Fibroblast of lung (primary cell): ENCODE measurements at regions not wholly inside any gene's neighbourhood (a gene's known extent, or its start where the extent isn't known, plus 50 kb on each side); places are given as distances from the start of the nearest gene placed in this dataset.
"Not testable (repeated sequence)": the region's sequence is repeated elsewhere in the genome, so short reads cannot be mapped to it uniquely, and the experiment has no call there.

Source experiments
- DNase-seq, 2 donors: peaks; one replicate each; pipeline versions ENCODE4 v3.0.0 to v3.0.0-alpha.2; 2010; ENCODE audit warnings: low read depth in 2 of 2
- H2AFZ ChIP-seq: 2 replicates; pipeline ENCODE4 v1.5.1; 2012; ENCODE audit warnings: low read length, control low read depth, inconsistent platforms
- H3K27ac ChIP-seq: 2 replicates; pipeline ENCODE4 v1.5.1; 2011; ENCODE audit warnings: low read length, control low read depth; ENCODE audit not compliant: insufficient read depth
- H3K27me3 ChIP-seq: 2 replicates; pipeline ENCODE4 v1.5.1; 2011; ENCODE audit warnings: mild to moderate bottlenecking, low read length; ENCODE audit not compliant: control insufficient read depth, insufficient read depth
- H3K36me3 ChIP-seq: 2 replicates; pipeline ENCODE4 v1.5.1; 2011; ENCODE audit warnings: low read length; ENCODE audit not compliant: control insufficient read depth, insufficient read depth
- H3K4me1 ChIP-seq: 2 replicates; pipeline ENCODE4 v1.5.1; 2011; ENCODE audit warnings: low read length; ENCODE audit not compliant: control insufficient read depth, insufficient read depth; ENCODE audit errors: extremely low read depth
- H3K4me2 ChIP-seq: 2 replicates; pipeline ENCODE4 v1.5.1; 2011; ENCODE audit warnings: low read length, control low read depth; ENCODE audit not compliant: insufficient read depth; ENCODE audit errors: extremely low read depth
- H3K4me3 ChIP-seq, 4 experiments: fragments of 200-600 bp in 1 of 4; sonication (generic) in 1 of 4; replicated peaks in 1 of 4; 2 replicates each; pipeline ENCODE4 v1.5.1; 2011 to 2016; ENCODE audit warnings: low read length in 4 of 4, low read depth in 3 of 4, mild to moderate bottlenecking in 3 of 4, control low read depth in 2 of 4, inconsistent platforms in 1 of 4, mixed read lengths in 1 of 4; ENCODE audit not compliant: insufficient read depth in 1 of 4; ENCODE audit errors: control extremely low read depth in 1 of 4
- H3K79me2 ChIP-seq: 2 replicates; pipeline ENCODE4 v1.5.1; 2012; ENCODE audit warnings: mild to moderate bottlenecking, low read length, inconsistent platforms; ENCODE audit not compliant: control insufficient read depth, insufficient read depth
- H3K9ac ChIP-seq: 2 replicates; pipeline ENCODE4 v1.5.1; 2011; ENCODE audit warnings: mild to moderate bottlenecking, low read length, control low read depth; ENCODE audit not compliant: insufficient read depth
- H3K9me3 ChIP-seq: 2 replicates; pipeline ENCODE4 v1.5.1; 2012; ENCODE audit warnings: low read depth, low read length; ENCODE audit not compliant: control insufficient read depth, insufficient read depth
- H4K20me1 ChIP-seq: 2 replicates; pipeline ENCODE4 v1.5.1; 2011; ENCODE audit warnings: low read length; ENCODE audit not compliant: control insufficient read depth, insufficient read depth; ENCODE audit errors: extremely low read depth
- EZH2 ChIP-seq: IDR thresholded peaks from 2 replicates; pipeline ENCODE4 v1.5.1; 2012; ENCODE audit warnings: low read length, control low read depth, mild to moderate bottlenecking; ENCODE audit errors: missing control alignments
- TF ChIP-seq, protein P1 (sequence below), 2 donors: IDR thresholded peaks in 1 of 2; conservative IDR thresholded peaks in 1 of 2; 1 replicate in 1 of 2; 2 replicates in 1 of 2; pipeline ENCODE4 v1.5.1; 2011 to 2012; ENCODE audit warnings: low read length in 2 of 2, control low read depth in 1 of 2, inconsistent platforms in 1 of 2, low read depth in 1 of 2, mild to moderate bottlenecking in 1 of 2

DNA sequence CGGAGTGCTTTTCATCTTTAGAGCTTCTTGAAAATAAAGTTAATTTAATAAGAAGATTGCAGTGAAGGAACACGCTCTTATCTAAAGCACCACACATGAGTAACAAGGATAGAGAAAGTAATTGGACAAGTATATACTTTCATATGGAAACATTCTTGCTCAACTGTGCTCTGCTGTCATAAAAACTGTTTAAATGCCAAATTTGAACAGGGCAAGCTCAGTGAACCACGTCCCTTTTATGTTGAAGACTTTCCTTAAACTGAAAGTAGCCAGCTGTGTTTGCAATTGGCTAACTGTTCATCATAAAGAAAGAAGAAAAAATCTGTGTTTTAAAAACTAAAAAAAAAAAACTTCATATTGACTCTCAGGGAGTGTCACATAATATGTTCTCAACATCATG, 1610.7 kb upstream of the C9orf72 start:
- Histone ChIP-seq H2AFZ (no peak overlapping the region), H3K9ac (no peak overlapping the region), H3K27ac (no peak overlapping the region), H3K4me2 (no peak overlapping the region), H3K36me3 (no peaks in the 10 kb centered on the region), H3K4me1 (no peaks in the 10 kb centered on the region), H4K20me1 (no peaks in the 10 kb centered on the region), H3K4me3 (no peak overlapping the region), H3K27me3 (no peaks in the 10 kb centered on the region), H3K79me2 (no peaks in the 10 kb centered on the region), H3K9me3 (no peaks in the 10 kb centered on the region)
- no peak for TF ChIP-seq EZH2
- TF ChIP-seq, protein P1, sequence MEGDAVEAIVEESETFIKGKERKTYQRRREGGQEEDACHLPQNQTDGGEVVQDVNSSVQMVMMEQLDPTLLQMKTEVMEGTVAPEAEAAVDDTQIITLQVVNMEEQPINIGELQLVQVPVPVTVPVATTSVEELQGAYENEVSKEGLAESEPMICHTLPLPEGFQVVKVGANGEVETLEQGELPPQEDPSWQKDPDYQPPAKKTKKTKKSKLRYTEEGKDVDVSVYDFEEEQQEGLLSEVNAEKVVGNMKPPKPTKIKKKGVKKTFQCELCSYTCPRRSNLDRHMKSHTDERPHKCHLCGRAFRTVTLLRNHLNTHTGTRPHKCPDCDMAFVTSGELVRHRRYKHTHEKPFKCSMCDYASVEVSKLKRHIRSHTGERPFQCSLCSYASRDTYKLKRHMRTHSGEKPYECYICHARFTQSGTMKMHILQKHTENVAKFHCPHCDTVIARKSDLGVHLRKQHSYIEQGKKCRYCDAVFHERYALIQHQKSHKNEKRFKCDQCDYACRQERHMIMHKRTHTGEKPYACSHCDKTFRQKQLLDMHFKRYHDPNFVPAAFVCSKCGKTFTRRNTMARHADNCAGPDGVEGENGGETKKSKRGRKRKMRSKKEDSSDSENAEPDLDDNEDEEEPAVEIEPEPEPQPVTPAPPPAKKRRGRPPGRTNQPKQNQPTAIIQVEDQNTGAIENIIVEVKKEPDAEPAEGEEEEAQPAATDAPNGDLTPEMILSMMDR (conservative IDR thresholded peaks at IDR 0.05 in 1 of 2, IDR thresholded peaks at IDR 0.05 in 1 of 2; ENCODE audit: low read depth in 1 of 2, low read length in 2 of 2): no peak
- no peak for DNase-seq

DNA sequence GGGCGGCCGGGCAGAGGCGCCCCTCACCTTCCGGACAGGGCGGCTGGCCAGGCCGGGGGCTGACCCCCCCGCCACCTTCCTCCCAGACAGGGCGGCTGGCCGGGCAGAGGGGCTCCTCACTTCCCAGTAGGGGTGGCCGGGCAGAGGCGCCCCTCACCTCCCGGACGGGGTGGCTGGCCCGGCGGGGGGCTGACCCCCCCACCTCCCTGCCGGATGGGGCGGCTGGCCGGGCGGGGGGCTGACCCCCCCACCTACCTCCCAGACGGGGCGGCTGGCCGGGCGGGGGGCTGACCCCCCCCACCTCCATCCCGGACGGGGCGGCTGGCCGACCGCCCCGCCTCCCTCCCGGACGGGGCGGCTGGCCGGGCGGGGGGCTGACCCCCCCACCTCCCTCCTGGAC, 1615.5 kb upstream of the C9orf72 start:
- not testable (repeated sequence) for H3K27ac ChIP-seq, H3K9me3 ChIP-seq, H3K79me2 ChIP-seq, H3K4me3 ChIP-seq, H3K4me1 ChIP-seq, H3K9ac ChIP-seq, DNase-seq, H3K36me3 ChIP-seq, H2AFZ ChIP-seq, H4K20me1 ChIP-seq, H3K4me2 ChIP-seq, H3K27me3 ChIP-seq

DNA sequence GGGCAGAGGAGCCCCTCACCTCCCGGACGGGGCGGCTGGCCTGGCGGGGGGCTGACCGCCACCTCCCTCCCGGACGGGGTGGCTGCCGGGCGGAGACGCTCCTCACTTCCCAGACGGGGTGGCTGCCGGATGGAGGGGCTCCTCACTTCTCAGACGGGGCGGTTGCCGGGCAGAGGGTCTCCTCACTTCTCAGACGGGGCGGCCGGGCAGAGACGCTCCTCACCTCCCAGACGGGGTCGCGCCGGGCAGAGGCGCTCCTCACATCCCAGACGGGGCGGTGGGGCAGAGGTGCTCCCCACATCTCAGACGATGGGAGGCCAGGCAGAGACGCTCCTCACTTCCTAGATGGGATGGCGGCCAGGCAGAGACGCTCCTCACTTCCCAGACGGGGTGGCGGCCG, 1615.9 kb upstream of the C9orf72 start:
- not testable (repeated sequence) for H3K27me3 ChIP-seq, H3K4me2 ChIP-seq, H2AFZ ChIP-seq, DNase-seq, H3K4me3 ChIP-seq, H3K4me1 ChIP-seq, H3K9me3 ChIP-seq, H3K27ac ChIP-seq, H4K20me1 ChIP-seq, H3K36me3 ChIP-seq, H3K79me2 ChIP-seq, H3K9ac ChIP-seq

DNA sequence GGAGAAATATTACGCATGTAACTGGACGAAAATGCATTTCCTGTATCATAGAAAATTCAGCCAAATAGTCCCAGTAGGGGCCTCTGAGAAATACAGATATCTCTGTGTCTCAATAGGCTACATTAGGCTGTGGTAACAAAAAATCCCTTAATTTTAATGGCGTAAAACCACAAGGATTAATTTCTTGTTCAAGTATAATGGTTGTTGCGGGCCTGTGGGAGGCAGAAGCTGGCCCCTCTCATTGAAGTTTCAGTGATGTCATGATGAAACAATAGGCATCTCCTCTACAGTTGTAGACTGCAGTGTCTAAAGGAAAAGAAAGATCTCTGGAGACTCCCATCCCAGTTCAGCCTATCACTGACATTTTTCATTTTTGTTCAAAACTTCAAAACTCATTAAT, 1625.6 kb upstream of the C9orf72 start:
- Histone ChIP-seq H2AFZ (no peak overlapping the region), H3K27me3 (no peaks in the 10 kb centered on the region), H4K20me1 (no peaks in the 10 kb centered on the region), H3K9me3 (no peaks in the 10 kb centered on the region), H3K27ac (no peak overlapping the region), H3K36me3 (no peaks in the 10 kb centered on the region), H3K9ac (no peak overlapping the region), H3K4me3 (no peak overlapping the region), H3K4me2 (no peak overlapping the region), H3K79me2 (no peaks in the 10 kb centered on the region), H3K4me1 (no peaks in the 10 kb centered on the region)
- no peak for DNase-seq
- TF ChIP-seq, protein P1 (conservative IDR thresholded peaks at IDR 0.05 in 1 of 2, IDR thresholded peaks at IDR 0.05 in 1 of 2; ENCODE audit: low read depth in 1 of 2, low read length in 2 of 2): no peak
- no peak for TF ChIP-seq EZH2
